ENCODE measurements at regions not wholly inside any gene's neighbourhood (a gene's known extent, or its start where the extent isn't known, plus 50 kb on each side); places are given as distances from the start of the nearest gene placed in this dataset.
"Not testable (repeated sequence)": the region's sequence is repeated elsewhere in the genome, so short reads cannot be mapped to it uniquely, and the experiment has no call there.

GRCh38 chr17:26936645-26937044 is 357.3 kb upstream of the WSB1 start:
- not testable (repeated sequence) for H3K9me3 Mint-ChIP-seq, H3K27ac Mint-ChIP-seq, H3K4me3 Mint-ChIP-seq, H3K4me1 Mint-ChIP-seq, H3K27me3 Mint-ChIP-seq, H3K36me3 Mint-ChIP-seq

DNA sequence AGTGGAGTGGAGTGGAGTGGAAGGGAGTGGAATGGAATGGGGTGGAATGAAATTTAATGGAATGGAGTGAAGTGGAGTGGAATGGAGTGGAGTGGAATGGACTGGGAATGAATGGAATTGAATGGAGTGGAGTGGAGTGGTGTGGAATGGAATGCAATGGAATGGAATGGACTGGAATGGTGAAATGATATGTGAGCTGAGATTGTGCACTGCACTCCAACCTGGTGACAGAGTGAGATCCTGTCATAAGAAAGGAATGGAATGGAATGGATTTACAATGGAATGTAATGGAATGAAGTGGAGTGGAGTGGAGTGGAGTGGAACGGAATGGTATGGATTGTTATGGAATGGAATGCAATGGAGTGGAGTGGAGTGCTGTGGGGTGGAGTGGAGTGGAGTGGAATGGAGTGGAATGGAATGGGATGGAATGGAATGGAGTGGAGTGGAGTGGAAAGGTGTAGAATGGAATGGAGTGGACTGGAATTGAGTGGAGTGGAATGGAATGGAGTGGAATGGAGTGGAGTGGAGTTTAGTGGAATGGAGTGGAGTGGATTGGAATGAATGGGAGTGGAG is 356.1 kb upstream of the WSB1 start:
- not testable (repeated sequence) for H3K27ac Mint-ChIP-seq, H3K4me1 Mint-ChIP-seq, H3K9me3 Mint-ChIP-seq, H3K27me3 Mint-ChIP-seq, H3K4me3 Mint-ChIP-seq, H3K36me3 Mint-ChIP-seq

- H3K4me1 Mint-ChIP-seq, H3K27me3 Mint-ChIP-seq, H3K9me3 Mint-ChIP-seq, H3K36me3 Mint-ChIP-seq, H3K27ac Mint-ChIP-seq, H3K4me3 Mint-ChIP-seq: not testable (repeated sequence)
Measured at GRCh38 chr17:26939755-26940154, 354.2 kb upstream of the WSB1 start.

GRCh38 chr17:26940587-26940986 is 353.3 kb upstream of the WSB1 start:
- H3K9me3 Mint-ChIP-seq, H3K4me3 Mint-ChIP-seq: not testable (repeated sequence)

GRCh38 chr17:26962255-26963162 is 331.4 kb upstream of the WSB1 start:
- Mint-ChIP-seq H3K9me3 (no peaks in the 10 kb centered on the region), H3K4me3 (peak overlapping the region in 1 of 4 donors; percentile 79), H3K36me3 (peaks cover 2% of the 10 kb centered on the region), H3K27ac (no peak overlapping the region), H3K27me3 (peaks cover 4% of the 10 kb centered on the region), H3K4me1 (no peaks in the 10 kb centered on the region)

More at GRCh38 chr17:26940587-26940986, 353.3 kb upstream of the WSB1 start:
- not testable (repeated sequence) for H3K4me1 Mint-ChIP-seq, H3K36me3 Mint-ChIP-seq, H3K27me3 Mint-ChIP-seq, H3K27ac Mint-ChIP-seq

GRCh38 chr17:26963163-26963503 is 330.8 kb upstream of the WSB1 start:
- Mint-ChIP-seq H3K36me3 (peaks cover 2% of the 10 kb centered on the region), H3K27ac (no peak overlapping the region), H3K4me1 (no peaks in the 10 kb centered on the region), H3K4me3 (no peak overlapping the region), H3K27me3 (peaks cover 4% of the 10 kb centered on the region), H3K9me3 (no peaks in the 10 kb centered on the region)

- H3K4me1 Mint-ChIP-seq, H3K36me3 Mint-ChIP-seq, H3K9me3 Mint-ChIP-seq, H3K27me3 Mint-ChIP-seq, H3K4me3 Mint-ChIP-seq, H3K27ac Mint-ChIP-seq: not testable (repeated sequence)
Measured at GRCh38 chr17:26965898-26966624, 327.9 kb upstream of the WSB1 start.

GRCh38 chr17:26966625-26967179 is 327.2 kb upstream of the WSB1 start:
- not testable (repeated sequence) for H3K27me3 Mint-ChIP-seq, H3K36me3 Mint-ChIP-seq, H3K9me3 Mint-ChIP-seq

GRCh38 chr17:26981845-26982425 is 312.0 kb upstream of the WSB1 start:
- H3K36me3 Mint-ChIP-seq, H3K4me1 Mint-ChIP-seq, H3K4me3 Mint-ChIP-seq, H3K27ac Mint-ChIP-seq, H3K9me3 Mint-ChIP-seq, H3K27me3 Mint-ChIP-seq: not testable (repeated sequence)

More at GRCh38 chr17:26966625-26967179, 327.2 kb upstream of the WSB1 start:
- H3K4me3 Mint-ChIP-seq, H3K4me1 Mint-ChIP-seq, H3K27ac Mint-ChIP-seq: not testable (repeated sequence)

DNA sequence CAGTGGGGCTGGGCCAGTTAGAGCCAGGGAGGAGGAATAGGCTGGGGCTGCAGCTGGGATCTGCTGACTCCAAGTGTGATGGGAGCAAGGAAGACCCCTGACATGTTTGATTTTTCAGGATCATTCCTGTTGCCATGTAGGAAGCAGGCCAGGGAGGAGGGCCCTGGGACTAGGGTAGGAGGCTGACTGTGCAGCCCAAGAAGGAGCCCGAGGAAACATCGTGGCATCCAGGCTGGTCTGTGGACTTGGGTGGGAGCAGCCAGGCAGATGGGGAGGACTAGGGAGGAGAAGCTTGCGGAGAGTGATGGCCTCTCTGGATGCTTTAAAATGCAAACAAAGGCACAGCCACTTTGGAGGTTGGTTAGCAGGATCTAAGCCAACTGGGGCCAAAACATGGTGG is 311.4 kb upstream of the WSB1 start:
- H3K4me3 Mint-ChIP-seq, result peak overlapping the region in 2 of 4 donors; percentile 12 to 27
- H3K9me3 Mint-ChIP-seq, H3K27ac Mint-ChIP-seq, H3K4me1 Mint-ChIP-seq, H3K36me3 Mint-ChIP-seq, H3K27me3 Mint-ChIP-seq: not testable (repeated sequence)

DNA sequence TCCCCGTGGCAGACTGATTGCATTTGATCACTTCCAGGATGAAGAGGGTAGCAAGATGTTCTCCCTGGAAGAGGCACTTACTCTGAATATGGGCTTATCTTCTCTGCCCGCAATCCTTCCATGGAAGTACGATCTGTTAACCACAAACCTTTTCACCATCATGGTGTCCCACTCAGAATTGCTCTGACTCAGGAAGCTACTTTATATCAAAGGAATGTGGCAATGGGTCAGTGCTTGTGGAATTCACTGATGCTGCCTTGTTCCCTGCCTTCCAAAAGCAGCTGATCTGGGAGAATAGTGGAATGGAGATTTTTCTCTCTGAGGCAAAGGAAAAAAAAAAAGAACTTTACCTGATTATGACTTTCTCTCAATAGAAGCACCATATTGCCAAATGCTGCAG is 306.1 kb upstream of the WSB1 start:
- not testable (repeated sequence) for H3K27me3 Mint-ChIP-seq, H3K9me3 Mint-ChIP-seq, H3K4me1 Mint-ChIP-seq, H3K27ac Mint-ChIP-seq, H3K4me3 Mint-ChIP-seq, H3K36me3 Mint-ChIP-seq

- not testable (repeated sequence) for H3K4me3 Mint-ChIP-seq, H3K36me3 Mint-ChIP-seq, H3K27me3 Mint-ChIP-seq, H3K9me3 Mint-ChIP-seq, H3K27ac Mint-ChIP-seq, H3K4me1 Mint-ChIP-seq
Measured at GRCh38 chr17:26994648-26995047, 299.3 kb upstream of the WSB1 start.

- H3K9me3 Mint-ChIP-seq, H3K4me3 Mint-ChIP-seq, H3K27ac Mint-ChIP-seq, H3K36me3 Mint-ChIP-seq, H3K4me1 Mint-ChIP-seq, H3K27me3 Mint-ChIP-seq: not testable (repeated sequence)
Measured at GRCh38 chr17:26996146-26996916, 297.6 kb upstream of the WSB1 start.

- H3K9me3 Mint-ChIP-seq, H3K36me3 Mint-ChIP-seq, H3K4me3 Mint-ChIP-seq, H3K27ac Mint-ChIP-seq, H3K4me1 Mint-ChIP-seq, H3K27me3 Mint-ChIP-seq: not testable (repeated sequence)
Measured at GRCh38 chr17:27007734-27008531, 286.0 kb upstream of the WSB1 start.
